Heart left ventricle (tissue), 13 donors: ENCODE measurements at regions not wholly inside any gene's neighbourhood (a gene's known extent, or its start where the extent isn't known, plus 50 kb on each side); places are given as distances from the start of the nearest gene placed in this dataset.

Experiments used
- CTCF ChIP-seq, 12 donors: fragments of 200-600 bp; sonication (generic) in 4 of 12; IDR thresholded peaks; one replicate each; pipeline versions ENCODE4 v1.5.0 to v1.8.0; 2018 to 2022; ENCODE audit warnings: antibody characterized with exemption in 12 of 12, mild to moderate bottlenecking in 5 of 12
- POLR2A ChIP-seq, 2 donors: fragments of 450-650 bp; IDR thresholded peaks; one replicate each; pipeline ENCODE4 v1.6.1; 2017; ENCODE audit warnings: antibody characterized with exemption in 2 of 2, mild to moderate bottlenecking in 2 of 2, moderate library complexity in 2 of 2
- donor health status: ischemic (EF 13 %, LVEDD 7.1; RV severe dilation, severe dysfunction).
- donor health status: DM: no; HTN: yes; CAD: no.
- donor health status: DM: no; HTN: no; CAD: no.
- donor health status: ischemic (EF 25% LVEDD 6.9; RV normal size, moderate dysfunction).
- donor health status: ischemic (EF 25% LVEDD 5.7; RV mildly dilated, moderate dysfunction).
- donor health status: ischemic (EF 35%, LVEDD 5.7; RV mildly dilated, moderate dysfunction).
- donor health status: nonischemic (EF 11% LVEDD 7.7; RV severe dilation, severe dysfunction).
- donor health status: DM: yes; HTN: yes; CAD: no.
- donor health status: PGD.
- donor health status: ischemic (EF 29% LVEDD 5.4; RV normal size, mild dysfunction).
- donor health status: nonischemic (EF 23%, LVEDD 6.1; RV moderate dilation, normal function).

- no peak for TF ChIP-seq CTCF (IDR thresholded peaks at IDR 0.05)
- no peak for TF ChIP-seq POLR2A (IDR thresholded peaks at IDR 0.05)
These were observed 77.1 kb downstream of the RBMXL2 start for GRCh38 chr11:7165911-7166310.
